SK-N-SH treated with all-trans-retinoic acid at 6 μM for 48 hours (cell line): ENCODE measurements at regions not wholly inside any gene's neighbourhood (a gene's known extent, or its start where the extent isn't known, plus 50 kb on each side); places are given as distances from the start of the nearest gene placed in this dataset.

Source experiments
- ATAC-seq: fragments of 200-7000 bp; cut with Tn5 transposase; 3 replicates; pipeline ENCODE4 v1.9.1; 2020; ENCODE audit warnings: mild to moderate bottlenecking, moderate library complexity
- ARNTL ChIP-seq: fragments of 450-650 bp; formaldehyde crosslinking; IDR thresholded peaks from 2 replicates; pipeline ENCODE4 v1.5.0; 2020; ENCODE audit warnings: low read depth, mild to moderate bottlenecking, moderate library complexity, borderline replicate concordance
- BACH2 ChIP-seq: fragments of 250-450 bp; sonication (Bioruptor Pico); IDR thresholded peaks from 2 replicates; pipeline ENCODE4 v1.9.0; 2021; ENCODE audit warnings: mild to moderate bottlenecking, borderline replicate concordance
- CREB5 ChIP-seq: fragments of 250-450 bp; sonication (Bioruptor Pico); IDR thresholded peaks from 2 replicates; pipeline ENCODE4 v1.5.1; 2020; ENCODE audit warnings: low read depth, mild to moderate bottlenecking, moderate library complexity
- CSRNP3 ChIP-seq: fragments of 250-450 bp; sonication (Bioruptor Pico); IDR thresholded peaks from 2 replicates; pipeline ENCODE4 v1.5.1; 2021; ENCODE audit warnings: mild to moderate bottlenecking, moderate library complexity
- ESRRG ChIP-seq: fragments of 250-450 bp; sonication (Bioruptor Pico); IDR thresholded peaks from 2 replicates; pipeline ENCODE4 v1.6.1; 2021; ENCODE audit warnings: mild to moderate bottlenecking
- GLIS3 ChIP-seq: fragments of 250-450 bp; sonication (Bioruptor Pico); IDR thresholded peaks from 2 replicates; pipeline ENCODE4 v1.5.0; 2020; ENCODE audit warnings: mild to moderate bottlenecking, moderate library complexity
- ISL1 ChIP-seq: fragments of 250-450 bp; sonication (Bioruptor Pico); IDR thresholded peaks from 2 replicates; pipeline ENCODE4 v2.1.2; 2022; ENCODE audit warnings: mild to moderate bottlenecking, moderate library complexity
- OSR1 ChIP-seq: fragments of 250-450 bp; sonication (Bioruptor Pico); IDR thresholded peaks from 2 replicates; pipeline ENCODE4 v1.8.0; 2022; ENCODE audit warnings: moderate library complexity, mild to moderate bottlenecking, inconsistent platforms
- PATZ1 ChIP-seq: fragments of 250-450 bp; sonication (Bioruptor Pico); IDR thresholded peaks from 2 replicates; pipeline ENCODE4 v1.8.0; 2020; ENCODE audit warnings: mild to moderate bottlenecking, moderate library complexity, borderline replicate concordance
- PPARA ChIP-seq: fragments of 250-450 bp; sonication (Bioruptor Pico); IDR thresholded peaks from 2 replicates; pipeline ENCODE4 v1.5.0; 2020; ENCODE audit warnings: mild to moderate bottlenecking, borderline replicate concordance
- RARB ChIP-seq: fragments of 250-450 bp; sonication (Bioruptor Pico); IDR thresholded peaks from 2 replicates; pipeline ENCODE4 v1.8.0; 2021; ENCODE audit warnings: mild to moderate bottlenecking, moderate library complexity
- TCF4 ChIP-seq: fragments of 250-450 bp; sonication (Bioruptor Pico); IDR thresholded peaks from 2 replicates; pipeline ENCODE4 v1.8.0; 2021; ENCODE audit warnings: mild to moderate bottlenecking, moderate library complexity, borderline replicate concordance
- TOX ChIP-seq: fragments of 250-450 bp; sonication (Bioruptor Pico); IDR thresholded peaks from 2 replicates; pipeline ENCODE4 v1.8.0; 2021; ENCODE audit warnings: mild to moderate bottlenecking, moderate library complexity, borderline replicate concordance
- TSHZ2 ChIP-seq: fragments of 250-450 bp; sonication (Bioruptor Pico); IDR thresholded peaks from 2 replicates; pipeline ENCODE4 v1.5.0; 2020; ENCODE audit warnings: mild to moderate bottlenecking, moderate library complexity
- ZC3H10 ChIP-seq: fragments of 250-450 bp; sonication (Bioruptor Pico); IDR thresholded peaks from 2 replicates; pipeline ENCODE4 v1.5.1; 2021; ENCODE audit warnings: mild to moderate bottlenecking, moderate library complexity
- ZFP3 ChIP-seq: fragments of 250-450 bp; sonication (Bioruptor Pico); IDR thresholded peaks from 2 replicates; pipeline ENCODE4 v1.5.0; 2020; ENCODE audit warnings: mild to moderate bottlenecking, moderate library complexity
- ZFP30 ChIP-seq: fragments of 450-650 bp; formaldehyde crosslinking; IDR thresholded peaks from 2 replicates; pipeline ENCODE4 v1.5.0; 2022; ENCODE audit warnings: mild to moderate bottlenecking, moderate library complexity
- ZNF565 ChIP-seq: fragments of 450-650 bp; formaldehyde crosslinking; conservative IDR thresholded peaks from 2 replicates; pipeline ENCODE4 v1.5.0; 2020; ENCODE audit warnings: low read depth, mild to moderate bottlenecking, moderate library complexity
- ZNF70 ChIP-seq: fragments of 450-650 bp; formaldehyde crosslinking; IDR thresholded peaks from 2 replicates; pipeline ENCODE4 v1.5.0; 2020; ENCODE audit warnings: mild to moderate bottlenecking, moderate library complexity
- ZNF8 ChIP-seq: fragments of 450-650 bp; formaldehyde crosslinking; IDR thresholded peaks from 2 replicates; pipeline ENCODE4 v1.5.0; 2020; ENCODE audit warnings: mild to moderate bottlenecking, moderate library complexity
- TF ChIP-seq, protein P1 (sequence below): fragments of 250-450 bp; sonication (Bioruptor Pico); IDR thresholded peaks from 2 replicates; pipeline ENCODE4 v1.8.0; 2021; ENCODE audit warnings: low read depth, mild to moderate bottlenecking, moderate library complexity, borderline replicate concordance

GRCh38 chr2:88342749-88343148 is 109.7 kb downstream of the FOXI3 start:
- TF ChIP-seq ISL1 (CRISPR knock-in tag): no peak
- TF ChIP-seq OSR1: no peak
- TF ChIP-seq TCF4 (CRISPR knock-in tag): no peak
- TF ChIP-seq ZNF70 (CRISPR knock-in tag): no peak
- TF ChIP-seq CREB5 (CRISPR knock-in tag): no peak
- TF ChIP-seq RARB (CRISPR knock-in tag): no peak
- no peak for TF ChIP-seq ARNTL
- no peak for TF ChIP-seq ZNF565 (CRISPR knock-in tag)
- no peak for TF ChIP-seq PATZ1 (CRISPR knock-in tag)
- TF ChIP-seq ZNF8 (CRISPR knock-in tag): no peak
- TF ChIP-seq TOX: no peak
- TF ChIP-seq TSHZ2 (CRISPR knock-in tag): no peak
- TF ChIP-seq BACH2: no peak
- TF ChIP-seq, all 23 proteins: peak for 0
- ATAC-seq: no peak

DNA sequence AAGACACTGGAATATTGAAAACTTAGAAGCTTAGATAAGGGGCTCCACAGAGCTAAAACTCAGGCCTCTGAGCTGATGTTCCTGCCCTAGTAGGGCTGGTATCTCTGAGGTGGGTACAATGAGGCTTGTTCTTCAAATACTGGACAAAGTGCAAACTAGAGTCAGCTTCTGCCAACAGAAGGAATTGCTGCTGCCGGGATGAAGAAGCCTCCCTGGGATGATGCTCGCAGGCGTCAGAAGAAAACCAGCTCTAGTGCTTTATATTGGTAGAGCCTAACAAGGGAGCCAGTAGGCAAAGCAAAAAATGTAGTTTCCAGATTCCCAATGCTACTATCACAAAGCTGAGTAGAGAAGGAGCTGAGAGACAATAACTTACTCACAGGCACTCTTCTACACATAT is 118.1 kb downstream of the FOXI3 start:
- ATAC-seq: no peak
- TF ChIP-seq ISL1 (CRISPR knock-in tag) (no peak), ZNF8 (CRISPR knock-in tag) (no peak), ESRRG (CRISPR knock-in tag) (no peak), PATZ1 (CRISPR knock-in tag) (no peak), ZFP3 (CRISPR knock-in tag) (no peak), BACH2 (no peak), PPARA (CRISPR knock-in tag) (no peak), GLIS3 (CRISPR knock-in tag) (no peak), CSRNP3 (CRISPR knock-in tag) (no peak), ZC3H10 (no peak), TSHZ2 (CRISPR knock-in tag) (no peak), TCF4 (CRISPR knock-in tag) (no peak), CREB5 (CRISPR knock-in tag) (no peak), TOX (no peak), RARB (CRISPR knock-in tag) (no peak), ZNF70 (CRISPR knock-in tag) (no peak), OSR1 (no peak), ZFP30 (no peak)
- TF ChIP-seq, protein P1, sequence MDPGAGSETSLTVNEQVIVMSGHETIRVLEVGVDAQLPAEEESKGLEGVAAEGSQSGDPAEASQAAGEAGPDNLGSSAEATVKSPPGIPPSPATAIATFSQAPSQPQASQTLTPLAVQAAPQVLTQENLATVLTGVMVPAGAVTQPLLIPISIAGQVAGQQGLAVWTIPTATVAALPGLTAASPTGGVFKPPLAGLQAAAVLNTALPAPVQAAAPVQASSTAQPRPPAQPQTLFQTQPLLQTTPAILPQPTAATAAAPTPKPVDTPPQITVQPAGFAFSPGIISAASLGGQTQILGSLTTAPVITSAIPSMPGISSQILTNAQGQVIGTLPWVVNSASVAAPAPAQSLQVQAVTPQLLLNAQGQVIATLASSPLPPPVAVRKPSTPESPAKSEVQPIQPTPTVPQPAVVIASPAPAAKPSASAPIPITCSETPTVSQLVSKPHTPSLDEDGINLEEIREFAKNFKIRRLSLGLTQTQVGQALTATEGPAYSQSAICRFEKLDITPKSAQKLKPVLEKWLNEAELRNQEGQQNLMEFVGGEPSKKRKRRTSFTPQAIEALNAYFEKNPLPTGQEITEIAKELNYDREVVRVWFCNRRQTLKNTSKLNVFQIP (CRISPR knock-in tag): no peak
